CD4-positive, CD25-positive, alpha-beta regulatory T cell (primary cell): ENCODE measurements at regions not wholly inside any gene's neighbourhood (a gene's known extent, or its start where the extent isn't known, plus 50 kb on each side); places are given as distances from the start of the nearest gene placed in this dataset.

Experiments used
- ATAC-seq, 2 donors: fragments of 150-1000 bp; cut with Tn5 transposase; one replicate each; pipeline ENCODE4 v1.10.0; 2021; ENCODE audit warnings: low read depth in 2 of 2, moderate number of reproducible peaks in 2 of 2, moderate library complexity in 1 of 2
- DNase-seq, 3 donors: peaks; one replicate each; pipeline versions ENCODE4 v3.0.0 to v3.0.0-alpha.2; 2012 to 2022; ENCODE audit warnings: mixed read lengths in 1 of 3
- H3K27ac ChIP-seq: one replicate; pipeline ENCODE4 v1.7.0; 2013; ENCODE audit warnings: mild to moderate bottlenecking, low read length; ENCODE audit not compliant: insufficient read depth, poor library complexity, severe bottlenecking
- H3K27me3 ChIP-seq: one replicate; pipeline ENCODE4 v1.7.0; 2013; ENCODE audit warnings: low read length; ENCODE audit not compliant: control insufficient read depth, insufficient read depth
- H3K36me3 ChIP-seq: one replicate; pipeline ENCODE4 v1.7.0; 2013; ENCODE audit warnings: mild to moderate bottlenecking, low read length, moderate library complexity; ENCODE audit not compliant: control insufficient read depth, insufficient read depth
- H3K4me1 ChIP-seq: 2 replicates; pipeline ENCODE4 v1.7.0; 2013; ENCODE audit warnings: mild to moderate bottlenecking, low read length; ENCODE audit not compliant: insufficient read depth, control insufficient read depth, poor library complexity, severe bottlenecking
- H3K4me3 ChIP-seq: one replicate; pipeline ENCODE4 v1.7.0; 2013; ENCODE audit warnings: low read depth, mild to moderate bottlenecking, low read length, moderate library complexity
- H3K9me3 ChIP-seq, 2 experiments: 1 replicate in 1 of 2; 2 replicates in 1 of 2; pipeline ENCODE4 v1.7.0; 2013; ENCODE audit warnings: low read length in 2 of 2, mild to moderate bottlenecking in 1 of 2, moderate library complexity in 1 of 2; ENCODE audit not compliant: control insufficient read depth in 2 of 2
- H3K27ac Mint-ChIP-seq, 3 donors: one replicate each; pipeline ENCODE4 v1.8.0; 2020 to 2022; ENCODE audit warnings: mild to moderate bottlenecking in 3 of 3, mixed read lengths in 3 of 3, moderate library complexity in 2 of 3
- H3K27me3 Mint-ChIP-seq: one replicate; pipeline ENCODE4 v1.8.0; 2022; ENCODE audit warnings: mild to moderate bottlenecking, mixed read lengths
- H3K36me3 Mint-ChIP-seq: one replicate; pipeline ENCODE4 v1.8.0; 2020; ENCODE audit warnings: mixed read lengths
- H3K4me1 Mint-ChIP-seq, 4 donors: one replicate each; pipeline ENCODE4 v1.8.0; 2020 to 2022; ENCODE audit warnings: mixed read lengths in 4 of 4, mild to moderate bottlenecking in 1 of 4
- H3K4me3 Mint-ChIP-seq, 4 donors: one replicate each; pipeline ENCODE4 v1.8.0; 2020 to 2022; ENCODE audit warnings: mild to moderate bottlenecking in 4 of 4, mixed read lengths in 4 of 4, moderate library complexity in 3 of 4
- H3K9me3 Mint-ChIP-seq, 7 donors: one replicate each; pipeline ENCODE4 v1.8.0; 2020 to 2022; ENCODE audit warnings: mixed read lengths in 7 of 7, mild to moderate bottlenecking in 3 of 7, moderate library complexity in 2 of 7

DNA sequence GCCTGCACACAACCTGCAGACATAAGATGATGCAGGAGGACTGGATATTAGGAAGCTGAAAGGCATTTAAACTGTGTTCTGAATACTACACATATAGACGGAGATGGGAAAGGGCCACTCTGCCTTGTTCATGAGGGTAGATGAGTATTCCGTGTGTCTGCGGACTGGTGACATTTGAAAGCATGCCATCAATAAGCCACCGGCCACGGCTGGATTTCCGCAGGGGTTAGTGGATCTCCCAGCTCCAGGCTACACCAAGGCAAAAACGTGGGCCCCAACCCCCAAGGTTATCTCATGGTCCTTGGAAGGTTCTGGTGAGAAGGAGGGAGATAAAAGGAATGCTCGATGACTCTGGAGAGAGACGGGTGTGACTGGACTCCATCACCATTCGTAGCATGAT, 78.6 kb upstream of the THBS2 start:
- Histone ChIP-seq H3K4me1 (no peaks in the 10 kb centered on the region), H3K4me3 (no peak overlapping the region), H3K27ac (no peak overlapping the region), H3K27me3 (no peaks in the 10 kb centered on the region), H3K9me3 (no peaks in the 10 kb centered on the region), H3K36me3 (no peaks in the 10 kb centered on the region)
- no peak overlapping the region for H3K27ac Mint-ChIP-seq
- H3K27me3 Mint-ChIP-seq, result peaks cover 20% of the 10 kb centered on the region
- H3K4me1 Mint-ChIP-seq, result no peaks in the 10 kb centered on the region
- no peaks in the 10 kb centered on the region for H3K36me3 Mint-ChIP-seq
- DNase-seq (no peak), ATAC-seq (no peak)
- H3K9me3 Mint-ChIP-seq, result no peaks in the 10 kb centered on the region
- H3K4me3 Mint-ChIP-seq, result no peak overlapping the region

DNA sequence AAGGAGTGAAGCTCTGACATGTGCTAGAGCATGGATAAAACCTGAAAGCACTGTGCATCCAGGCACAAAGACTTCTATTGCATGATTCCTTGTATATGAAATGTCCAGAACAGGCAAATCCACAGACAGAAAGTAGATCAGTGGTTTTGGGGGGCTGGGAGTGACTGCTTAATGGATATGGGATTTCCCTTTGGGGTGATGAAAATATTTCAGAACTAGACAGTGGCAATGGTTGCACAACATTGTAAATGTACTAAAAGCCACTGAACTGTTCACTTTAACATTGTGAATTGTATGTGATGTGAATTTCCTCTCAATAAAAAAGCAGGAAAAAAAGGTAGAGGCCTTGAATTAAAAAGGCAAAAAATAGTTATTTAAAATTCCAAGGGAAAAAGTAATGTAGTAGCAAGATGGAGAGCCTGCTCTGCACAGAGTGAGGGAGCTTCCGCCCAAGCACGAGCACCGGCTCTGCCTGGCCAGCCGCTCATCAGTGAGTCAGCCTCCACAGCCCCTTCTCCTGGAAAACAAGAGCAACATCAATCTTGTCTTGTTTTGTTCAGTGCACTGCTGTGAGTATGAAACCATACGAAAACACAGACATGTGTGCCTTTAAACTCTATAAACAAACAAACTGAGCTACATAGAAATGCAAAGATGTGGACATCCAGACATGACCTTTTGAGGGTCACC, 74.6 kb upstream of the THBS2 start:
- no peaks in the 10 kb centered on the region for H3K36me3 Mint-ChIP-seq
- no peak overlapping the region for H3K27ac Mint-ChIP-seq
- Histone ChIP-seq H3K27me3 (no peaks in the 10 kb centered on the region), H3K4me1 (no peaks in the 10 kb centered on the region), H3K4me3 (no peak overlapping the region), H3K27ac (no peak overlapping the region), H3K36me3 (no peaks in the 10 kb centered on the region), H3K9me3 (no peaks in the 10 kb centered on the region)
- peaks cover 5% of the 10 kb centered on the region for H3K27me3 Mint-ChIP-seq
- H3K9me3 Mint-ChIP-seq, result peaks cover 0 to 1% (median 0%) of the 10 kb centered on the region in 7 donors
- no peak for ATAC-seq
- no peak for DNase-seq
- H3K4me1 Mint-ChIP-seq, result no peaks in the 10 kb centered on the region
- no peak overlapping the region for H3K4me3 Mint-ChIP-seq

DNA sequence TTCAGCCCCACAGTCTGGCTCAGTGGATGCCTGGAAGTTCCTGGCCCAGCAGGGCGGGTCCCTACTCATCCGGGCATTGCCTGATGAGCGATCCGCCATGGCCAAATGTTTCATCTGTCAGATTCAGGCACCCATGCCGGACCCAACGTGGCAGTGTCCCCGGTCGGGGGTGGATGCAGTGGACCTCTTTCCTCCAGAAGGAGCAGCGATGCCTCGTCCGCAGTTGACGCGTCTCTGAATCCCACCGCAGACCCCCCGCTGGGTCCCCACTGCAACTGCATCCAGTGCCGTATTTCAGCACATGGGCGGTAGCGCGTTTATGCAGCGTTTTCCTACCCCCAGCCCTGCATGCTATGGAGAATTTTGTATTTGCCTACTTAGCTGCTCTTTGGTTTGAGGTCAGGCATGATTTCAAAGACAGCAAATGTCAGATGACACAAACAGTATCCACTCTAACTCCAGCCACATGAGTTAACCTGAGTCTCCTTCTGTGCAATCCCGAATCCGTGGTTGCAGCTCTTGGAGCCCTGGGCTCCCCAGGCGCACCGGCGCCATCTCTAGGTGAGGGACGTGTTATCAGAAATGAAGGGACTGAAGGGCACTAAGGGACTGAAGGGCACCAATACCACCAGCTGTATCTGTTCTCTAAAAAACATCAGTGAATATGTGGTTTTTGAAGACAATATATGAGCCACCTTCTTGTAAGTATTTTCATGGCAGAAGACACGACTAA, 72.6 kb upstream of the THBS2 start:
- H3K9me3 Mint-ChIP-seq, result peaks cover 0 to 2% (median 0%) of the 10 kb centered on the region in 7 donors

DNA sequence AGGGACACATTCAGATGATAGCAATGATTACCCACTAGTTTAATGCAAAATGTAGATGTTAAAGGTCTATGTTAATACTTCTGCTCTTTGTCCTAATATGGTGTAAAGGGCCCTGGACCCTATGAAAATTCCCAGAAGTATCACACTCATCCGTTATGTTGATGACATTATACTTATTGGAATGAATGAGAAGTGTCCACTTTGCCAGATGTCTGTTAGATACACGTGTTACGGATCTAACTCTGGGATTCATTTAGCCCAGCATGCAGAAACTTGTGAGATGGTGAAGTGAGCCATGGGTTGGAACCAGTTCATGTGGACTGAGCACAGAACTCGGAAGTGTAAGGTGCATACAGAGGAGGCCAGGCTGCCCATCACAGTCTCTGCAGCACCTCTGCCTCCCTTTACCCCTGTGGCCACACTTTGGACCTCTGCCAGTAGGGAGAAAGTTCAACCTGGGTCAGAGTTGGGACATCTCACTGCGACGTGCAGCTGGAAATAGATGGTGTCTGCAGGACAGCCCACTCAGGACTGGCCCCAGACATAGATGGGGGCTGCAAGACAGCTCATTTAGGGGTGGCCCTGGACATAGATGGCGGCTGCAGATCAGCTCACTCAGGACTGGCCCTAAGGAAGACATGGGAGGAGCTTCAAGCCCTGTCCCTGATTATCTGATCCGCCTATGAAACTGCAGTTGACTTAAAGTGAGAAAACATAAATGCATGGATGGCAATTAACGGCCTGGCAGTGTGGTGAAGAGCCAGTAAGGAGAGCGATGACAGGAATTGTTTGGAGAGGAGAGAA, 71.2 kb upstream of the THBS2 start:
- Histone ChIP-seq H3K27ac (no peak overlapping the region), H3K36me3 (no peaks in the 10 kb centered on the region), H3K4me1 (no peaks in the 10 kb centered on the region), H3K4me3 (no peak overlapping the region), H3K9me3 (no peaks in the 10 kb centered on the region), H3K27me3 (no peaks in the 10 kb centered on the region)
- H3K27me3 Mint-ChIP-seq, result no peaks in the 10 kb centered on the region
- peak overlapping the region in 1 of 4 donors; percentile 10 for H3K4me3 Mint-ChIP-seq
- H3K27ac Mint-ChIP-seq, result peak overlapping the region in 1 of 3 donors; percentile 16
- H3K4me1 Mint-ChIP-seq, result no peaks in the 10 kb centered on the region
- ATAC-seq (no peak), DNase-seq (no peak)
- no peaks in the 10 kb centered on the region for H3K36me3 Mint-ChIP-seq
- H3K9me3 Mint-ChIP-seq, result peaks cover 0 to 2% (median 0%) of the 10 kb centered on the region in 7 donors

More for the DNA sequence above, 72.6 kb upstream of the THBS2 start:
- no peaks in the 10 kb centered on the region for H3K36me3 ChIP-seq
- H3K27ac ChIP-seq, result no peak overlapping the region
- H3K27ac Mint-ChIP-seq, result no peak overlapping the region
- H3K9me3 ChIP-seq, result no peaks in the 10 kb centered on the region
- ATAC-seq, result no peak
- no peaks in the 10 kb centered on the region for H3K36me3 Mint-ChIP-seq
- peaks cover 5% of the 10 kb centered on the region for H3K27me3 Mint-ChIP-seq
- H3K4me3 Mint-ChIP-seq, result no peak overlapping the region
- H3K4me1 ChIP-seq, result no peaks in the 10 kb centered on the region
- no peaks in the 10 kb centered on the region for H3K4me1 Mint-ChIP-seq
- H3K27me3 ChIP-seq, result no peaks in the 10 kb centered on the region
- no peak overlapping the region for H3K4me3 ChIP-seq
- DNase-seq, result no peak

DNA sequence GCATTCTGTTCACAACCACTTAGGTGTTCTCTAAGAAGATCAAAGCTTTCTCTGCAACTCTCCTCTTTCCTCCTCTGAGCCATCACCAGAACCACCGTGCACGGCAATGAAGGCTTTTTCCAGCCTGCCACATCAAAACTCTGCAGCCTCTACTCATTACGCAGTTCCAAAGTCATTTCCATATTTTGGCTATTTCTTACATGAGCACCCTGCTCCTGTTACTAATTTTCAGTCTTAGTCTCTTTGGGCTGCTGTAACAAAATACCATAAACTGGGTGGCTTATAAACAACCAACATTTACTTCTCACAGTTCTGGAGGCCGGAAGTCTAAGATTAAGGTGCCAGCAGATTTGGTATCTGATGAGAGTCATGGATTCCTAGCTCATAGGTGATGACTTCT, 70.4 kb upstream of the THBS2 start:
- H3K4me1 Mint-ChIP-seq, result no peaks in the 10 kb centered on the region
- peaks cover 0 to 2% (median 0%) of the 10 kb centered on the region in 7 donors for H3K9me3 Mint-ChIP-seq
- Histone ChIP-seq H3K4me3 (no peak overlapping the region), H3K36me3 (no peaks in the 10 kb centered on the region), H3K27ac (no peak overlapping the region), H3K27me3 (no peaks in the 10 kb centered on the region), H3K9me3 (no peaks in the 10 kb centered on the region), H3K4me1 (no peaks in the 10 kb centered on the region)
- ATAC-seq, result no peak
- no peak overlapping the region for H3K27ac Mint-ChIP-seq
- H3K36me3 Mint-ChIP-seq, result no peaks in the 10 kb centered on the region
- no peak overlapping the region for H3K4me3 Mint-ChIP-seq
- no peaks in the 10 kb centered on the region for H3K27me3 Mint-ChIP-seq
- DNase-seq, result no peak

DNA sequence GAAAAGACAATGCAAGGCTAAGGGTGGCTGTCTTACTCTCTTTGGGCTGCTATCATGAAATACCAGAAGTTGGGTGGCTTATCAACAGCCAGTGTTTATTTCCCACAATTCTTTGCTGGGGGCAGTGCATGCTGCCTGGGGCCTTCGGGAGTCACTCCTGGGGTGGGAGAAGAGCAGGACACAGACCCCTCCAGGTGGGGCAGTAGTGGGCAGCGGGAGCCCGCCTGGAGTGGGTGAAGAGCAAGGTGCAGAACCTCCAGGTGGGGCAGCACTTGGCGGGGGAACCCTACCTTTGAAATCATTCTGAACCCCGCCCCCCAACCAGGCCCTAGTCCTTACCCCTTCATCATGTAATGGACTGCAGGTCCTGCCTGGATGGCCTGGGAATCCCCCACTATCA, 69.6 kb upstream of the THBS2 start:
- no peaks in the 10 kb centered on the region for H3K27me3 ChIP-seq
- no peaks in the 10 kb centered on the region for H3K9me3 ChIP-seq
- no peak overlapping the region for H3K27ac Mint-ChIP-seq
- no peak overlapping the region for H3K27ac ChIP-seq
- DNase-seq, result no peak
- no peaks in the 10 kb centered on the region for H3K27me3 Mint-ChIP-seq
- H3K4me1 ChIP-seq, result no peaks in the 10 kb centered on the region
- H3K4me3 Mint-ChIP-seq, result no peak overlapping the region
- no peak overlapping the region for H3K4me3 ChIP-seq
- no peaks in the 10 kb centered on the region for H3K36me3 Mint-ChIP-seq
- no peak for ATAC-seq
- no peaks in the 10 kb centered on the region for H3K36me3 ChIP-seq
- H3K4me1 Mint-ChIP-seq, result no peaks in the 10 kb centered on the region
- peaks cover 0 to 2% (median 0%) of the 10 kb centered on the region in 7 donors for H3K9me3 Mint-ChIP-seq

DNA sequence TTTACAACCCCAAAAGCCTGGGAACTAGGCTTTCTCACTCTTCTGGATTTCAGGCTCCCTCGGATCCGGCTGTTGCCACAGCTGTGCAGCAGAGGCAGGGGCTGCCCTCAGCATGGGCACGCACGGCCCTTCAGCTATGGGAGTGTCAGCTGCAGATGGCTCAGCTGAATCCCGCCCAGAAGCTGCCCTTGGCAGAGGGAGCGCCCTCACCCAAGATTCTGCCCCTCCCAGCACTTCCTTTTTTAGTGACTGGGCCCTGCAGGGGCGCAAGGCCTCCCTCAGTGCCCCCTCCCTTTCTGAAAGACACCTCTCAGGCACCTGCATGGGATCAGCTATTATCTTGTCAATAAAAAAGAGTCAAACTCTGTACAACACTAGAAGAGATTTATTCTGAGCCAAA, 67.9 kb upstream of the THBS2 start:
- no peak overlapping the region for H3K4me3 Mint-ChIP-seq
- H3K36me3 ChIP-seq, result no peaks in the 10 kb centered on the region
- ATAC-seq (no peak), DNase-seq (no peak)
- H3K27ac Mint-ChIP-seq, result no peak overlapping the region
- H3K4me3 ChIP-seq, result no peak overlapping the region
- H3K27me3 Mint-ChIP-seq, result no peaks in the 10 kb centered on the region
- peaks cover 0 to 2% (median 0%) of the 10 kb centered on the region in 7 donors for H3K9me3 Mint-ChIP-seq
- H3K27me3 ChIP-seq, result no peaks in the 10 kb centered on the region
- H3K4me1 Mint-ChIP-seq, result no peaks in the 10 kb centered on the region
- H3K27ac ChIP-seq, result no peak overlapping the region
- no peaks in the 10 kb centered on the region for H3K36me3 Mint-ChIP-seq
- H3K4me1 ChIP-seq, result no peaks in the 10 kb centered on the region
- H3K9me3 ChIP-seq, result no peaks in the 10 kb centered on the region
